GM12878 (cell line): ENCODE measurements at regions not wholly inside any gene's neighbourhood (a gene's known extent, or its start where the extent isn't known, plus 50 kb on each side); places are given as distances from the start of the nearest gene placed in this dataset.

Experiments used
- ATAC-seq: fragments of 200-7000 bp; cut with Tn5 transposase; 3 replicates; pipeline ENCODE4 v1.9.1; 2020; ENCODE audit warnings: mild to moderate bottlenecking, moderate library complexity
- BruUV-seq: library from RNA; stranded (reverse); fragments of 400-500 nt; replicated peaks from 2 replicates; lab custom pipeline; 2021; lab: Mats Ljungman, UMichigan
- CTCF ChIA-PET: fragments of 300-600 bp; sonication (Branson Sonifier 250); formaldehyde crosslinking; extraction: SDS; loops from one replicate; lab custom pipeline; 2021; ENCODE audit warnings: inconsistent platforms; lab: Yijun Ruan, JAX
- POLR2A ChIA-PET: fragments of 350-600 bp; formaldehyde crosslinking; extraction: SDS; loops from one replicate; lab custom pipeline; 2021; ENCODE audit warnings: inconsistent platforms; lab: Charles Lee
- RAD21 ChIA-PET: fragments of 300-600 bp; sonication (Branson Sonifier 250); formaldehyde crosslinking; loops from one replicate; lab custom pipeline; 2023; ENCODE audit warnings: antibody characterized with exemption; ENCODE audit not compliant: unreplicated experiment; lab: Charles Lee
- SMC1A ChIA-PET: fragments of 300-600 bp; sonication (Branson Sonifier 250); formaldehyde crosslinking; loops from one replicate; lab custom pipeline; 2023; ENCODE audit not compliant: unreplicated experiment, uncharacterized antibody; lab: Charles Lee
- DNase-seq: peaks from one replicate; pipeline ENCODE4 v3.0.0-alpha.2; 2011; ENCODE audit warnings: low read depth, low spot score
- FAIRE-seq: peaks from 3 replicates; lab custom pipeline; 2011; peaks lifted over from hg19 to GRCh38; lab: Jason Lieb, UNC
- H2AFZ ChIP-seq: 2 replicates; pipeline ENCODE4 v1.6.0; 2011; ENCODE audit warnings: low read depth, low read length, control low read depth; ENCODE audit not compliant: control insufficient read depth
- H3K27ac ChIP-seq: 2 replicates; pipeline ENCODE4 v1.5.1; 2011; ENCODE audit warnings: control low read depth; ENCODE audit not compliant: control insufficient read depth, insufficient read depth
- H3K27me3 ChIP-seq, 2 experiments: replicated peaks in 1 of 2; 2 replicates each; pipeline versions ENCODE4 v1.6.0 to v1.6.1; 2011; ENCODE audit warnings: low read length in 1 of 2; ENCODE audit not compliant: control insufficient read depth in 2 of 2, insufficient read depth in 2 of 2
- H3K36me3 ChIP-seq, 2 experiments: 2 replicates each; pipeline ENCODE4 v1.5.1; 2011; ENCODE audit warnings: low read length in 1 of 2; ENCODE audit not compliant: control insufficient read depth in 2 of 2, insufficient read depth in 2 of 2
- H3K4me1 ChIP-seq: 2 replicates; pipeline ENCODE4 v1.6.1; 2011; ENCODE audit warnings: mild to moderate bottlenecking, low read length, moderate library complexity, mixed read lengths; ENCODE audit not compliant: control insufficient read depth, insufficient read depth
- H3K4me2 ChIP-seq: 2 replicates; pipeline ENCODE4 v1.6.0; 2011; ENCODE audit warnings: control low read depth; ENCODE audit not compliant: control insufficient read depth, insufficient read depth
- H3K4me3 ChIP-seq: fragments of 200-600 bp; sonication (generic); 2 replicates; pipeline ENCODE4 v1.5.1; 2016
- H3K79me2 ChIP-seq: 2 replicates; pipeline ENCODE4 v1.6.0; 2011; ENCODE audit warnings: low read length; ENCODE audit not compliant: control insufficient read depth, insufficient read depth
- H3K9ac ChIP-seq: 2 replicates; pipeline ENCODE4 v1.8.0; 2011; ENCODE audit warnings: low read length, control low read depth, mixed read lengths; ENCODE audit not compliant: control insufficient read depth, insufficient read depth
- H3K9me3 ChIP-seq: replicated peaks from 3 replicates; pipeline ENCODE4 v1.5.1; 2011; ENCODE audit warnings: mild to moderate bottlenecking, low read length; ENCODE audit not compliant: control insufficient read depth, insufficient read depth
- H4K20me1 ChIP-seq: 2 replicates; pipeline ENCODE4 v1.6.0; 2011; ENCODE audit not compliant: control insufficient read depth, insufficient read depth
- CREM ChIP-seq: IDR thresholded peaks from 2 replicates; pipeline ENCODE4 v1.6.1; 2014; ENCODE audit warnings: antibody characterized with exemption, low read depth
- KDM1A ChIP-seq: fragments of 200-600 bp; sonication (generic); IDR thresholded peaks from 2 replicates; pipeline ENCODE4 v1.6.1; 2016; ENCODE audit warnings: borderline replicate concordance
- NKRF ChIP-seq: fragments of 450-650 bp; conservative IDR thresholded peaks from 2 replicates; pipeline ENCODE4 v1.6.1; 2017; ENCODE audit warnings: mild to moderate bottlenecking, moderate library complexity
- NR2F1 ChIP-seq: fragments of 450-650 bp; conservative IDR thresholded peaks from 2 replicates; pipeline ENCODE4 v1.6.1; 2017; ENCODE audit warnings: mild to moderate bottlenecking
- POLR2AphosphoS5 ChIP-seq: IDR thresholded peaks from 2 replicates; pipeline ENCODE4 v1.6.1; 2011; ENCODE audit warnings: mild to moderate bottlenecking, low read length, inconsistent platforms
- POU2F2 ChIP-seq: IDR thresholded peaks from 3 replicates; pipeline ENCODE4 v1.6.1; 2011; ENCODE audit warnings: low read depth, mild to moderate bottlenecking, low read length, borderline replicate concordance
- SMARCA5 ChIP-seq: fragments of 450-650 bp; IDR thresholded peaks from 2 replicates; pipeline ENCODE4 v1.6.1; 2017; ENCODE audit warnings: mild to moderate bottlenecking
- SREBF1 ChIP-seq: IDR thresholded peaks from 2 replicates; pipeline ENCODE4 v1.6.1; 2012; ENCODE audit warnings: mild to moderate bottlenecking, low read length
- ZBTB11 ChIP-seq: fragments of 450-650 bp; formaldehyde crosslinking; IDR thresholded peaks from 2 replicates; pipeline ENCODE4 v1.5.0; 2022; ENCODE audit warnings: mild to moderate bottlenecking, missing genetic modification characterization
- ZBTB40 ChIP-seq: fragments of 450-650 bp; IDR thresholded peaks from 2 replicates; pipeline ENCODE4 v1.6.1; 2016; ENCODE audit warnings: mild to moderate bottlenecking, moderate library complexity, borderline replicate concordance
- ZNF217 ChIP-seq: fragments of 450-650 bp; IDR thresholded peaks from 2 replicates; pipeline ENCODE4 v1.6.1; 2017; ENCODE audit warnings: antibody characterized with exemption, mild to moderate bottlenecking
- ZNF24 ChIP-seq: fragments of 450-650 bp; IDR thresholded peaks from 2 replicates; pipeline ENCODE4 v1.6.1; 2017; ENCODE audit warnings: antibody characterized with exemption, mild to moderate bottlenecking
- WGBS: methylation state at CpG from one replicate; pipeline ENCODE4 v1.1.6; 2016; ENCODE audit warnings: low lambda C conversion rate; ENCODE audit not compliant: insufficient replicate concordance, insufficient coverage; ENCODE audit errors: missing lambda C conversion rate; 5-methylcytosine and 5-hydroxymethylcytosine counted together
- in situ Hi-C: fragments of 300-500 bp; cut with MboI; formaldehyde crosslinking; loops from 9 replicates; pipeline ENCODE4 v1.14.3; 2018; ENCODE audit warnings: mixed read lengths
- intact Hi-C: fragments of 100-400 bp; cut with micrococcal nuclease; formaldehyde crosslinking; loops from one replicate; pipeline ENCODE4 v1.14.2; 2022; ENCODE audit not compliant: unreplicated experiment

GRCh38 chr3:145639003-145639606 is 521.9 kb downstream of the PLOD2 start:
- ChIA-PET SMC1A (no interaction called here), CTCF (no interaction called here), POLR2A (no interaction called here), RAD21 (no interaction called here)
- intact Hi-C loops = no loop called here
- BruUV-seq = no TSS peak
- H3K27me3 ChIP-seq = no peaks in the 10 kb centered on the region
- H3K36me3 ChIP-seq = no peaks in the 10 kb centered on the region
- no peaks in the 10 kb centered on the region for H3K79me2 ChIP-seq
- DNase-seq = no peak
- H3K27ac ChIP-seq = no peak overlapping the region
- no peak overlapping the region for H3K4me3 ChIP-seq
- 0% methylated on average over 4 of the region's 4 CpGs for WGBS
- in situ Hi-C loops = no loop called here
- no peak overlapping the region for H3K4me2 ChIP-seq
- no peaks in the 10 kb centered on the region for H4K20me1 ChIP-seq
- FAIRE-seq = no peak
- no peaks in the 10 kb centered on the region for H3K4me1 ChIP-seq
- no peak overlapping the region for H2AFZ ChIP-seq
- no peak overlapping the region for H3K9ac ChIP-seq
- no peaks in the 10 kb centered on the region for H3K9me3 ChIP-seq
- ATAC-seq = no peak
- no peak for TF ChIP-seq SMARCA5
- TF ChIP-seq NKRF = no peak
- TF ChIP-seq ZBTB11 (CRISPR knock-in tag) = no peak
- no peak for TF ChIP-seq POLR2AphosphoS5
- no peak for TF ChIP-seq KDM1A
- no peak for TF ChIP-seq POU2F2
- TF ChIP-seq CREM = no peak
- TF ChIP-seq ZBTB40 = no peak
- no peak for TF ChIP-seq ZNF217
- TF ChIP-seq SREBF1 = no peak
- no peak for TF ChIP-seq ZNF24
- no peak for TF ChIP-seq NR2F1
